Loucy (cell line): ENCODE measurements at regions not wholly inside any gene's neighbourhood (a gene's known extent, or its start where the extent isn't known, plus 50 kb on each side); places are given as distances from the start of the nearest gene placed in this dataset.

ENCODE experiments used
- H2AFZ ChIP-seq: fragments of 200-600 bp; sonication (generic); 2 replicates; pipeline ENCODE4 v1.6.0; 2016; ENCODE audit warnings: antibody characterized with exemption, mild to moderate bottlenecking, low read length, moderate library complexity
- H3F3A ChIP-seq: fragments of 200-600 bp; 2 replicates; pipeline ENCODE4 v1.6.0; 2016; ENCODE audit warnings: antibody characterized with exemption, low read depth, mild to moderate bottlenecking
- H3K27me3 ChIP-seq: fragments of 200-600 bp; sonication (generic); 2 replicates; pipeline ENCODE4 v1.6.1; 2014; ENCODE audit warnings: low read length, mild to moderate bottlenecking; ENCODE audit not compliant: insufficient read depth, poor library complexity, severe bottlenecking
- H3K36me3 ChIP-seq: fragments of 200-600 bp; sonication (generic); 2 replicates; pipeline ENCODE4 v1.6.1; 2016; ENCODE audit warnings: low read length; ENCODE audit not compliant: insufficient read depth
- H3K4me1 ChIP-seq: fragments of 200-600 bp; sonication (generic); 2 replicates; pipeline ENCODE4 v1.5.1; 2014; ENCODE audit warnings: low read length, mild to moderate bottlenecking; ENCODE audit not compliant: insufficient read depth, poor library complexity, severe bottlenecking
- H3K4me2 ChIP-seq: fragments of 200-600 bp; sonication (generic); 2 replicates; pipeline ENCODE4 v1.6.0; 2014; ENCODE audit warnings: antibody characterized with exemption, low read length, low read depth, mild to moderate bottlenecking; ENCODE audit not compliant: poor library complexity, severe bottlenecking
- H3K4me3 ChIP-seq: fragments of 200-600 bp; sonication (generic); 2 replicates; pipeline ENCODE4 v1.5.1; 2014; ENCODE audit warnings: low read length, mild to moderate bottlenecking, mixed read lengths; ENCODE audit not compliant: poor library complexity, severe bottlenecking
- H3K79me2 ChIP-seq: fragments of 200-600 bp; sonication (generic); 2 replicates; pipeline ENCODE4 v1.6.1; 2014; ENCODE audit warnings: low read length; ENCODE audit not compliant: insufficient read depth
- H3K9ac ChIP-seq: fragments of 200-600 bp; sonication (generic); 2 replicates; pipeline ENCODE4 v1.6.0; 2014; ENCODE audit warnings: mild to moderate bottlenecking, low read depth, low read length, moderate library complexity; ENCODE audit not compliant: poor library complexity, severe bottlenecking
- H3K9me2 ChIP-seq: fragments of 200-600 bp; sonication (generic); replicated peaks from 2 replicates; pipeline ENCODE4 v1.6.1; 2016; ENCODE audit warnings: low read depth, low read length, mixed read lengths
- H3K9me3 ChIP-seq: fragments of 200-600 bp; sonication (generic); 2 replicates; pipeline ENCODE4 v1.6.1; 2014; ENCODE audit warnings: mild to moderate bottlenecking, antibody characterized with exemption, low read length, low read depth; ENCODE audit not compliant: insufficient read depth
- H4K20me1 ChIP-seq: fragments of 200-600 bp; sonication (generic); 2 replicates; pipeline ENCODE4 v1.6.0; 2014; ENCODE audit warnings: antibody characterized with exemption, low read length, mild to moderate bottlenecking; ENCODE audit not compliant: insufficient read depth, poor library complexity, severe bottlenecking
- CTCF ChIP-seq: fragments of 200-600 bp; sonication (generic); conservative IDR thresholded peaks from 2 replicates; pipeline ENCODE4 v1.5.1; 2014; ENCODE audit warnings: mild to moderate bottlenecking, antibody characterized with exemption, low read length
- EZH2phosphoT487 ChIP-seq: fragments of 200-600 bp; IDR thresholded peaks from 2 replicates; pipeline ENCODE4 v1.6.1; 2018; ENCODE audit warnings: antibody characterized with exemption, mild to moderate bottlenecking, moderate library complexity, borderline replicate concordance

- H3K4me1 ChIP-seq: no peaks in the 10 kb centered on the region
- no peaks in the 10 kb centered on the region for H3K36me3 ChIP-seq
- no peak overlapping the region for H3K4me2 ChIP-seq
- H2AFZ ChIP-seq: no peak overlapping the region
- no peaks in the 10 kb centered on the region for H3K79me2 ChIP-seq
- no peaks in the 10 kb centered on the region for H3K9me3 ChIP-seq
- TF ChIP-seq CTCF (no peak), EZH2phosphoT487 (no peak)
- no peak overlapping the region for H3K9ac ChIP-seq
- H3F3A ChIP-seq: no peaks in the 10 kb centered on the region
- H3K27me3 ChIP-seq: no peaks in the 10 kb centered on the region
- H3K9me2 ChIP-seq: no peaks in the 10 kb centered on the region
- no peaks in the 10 kb centered on the region for H4K20me1 ChIP-seq
- H3K4me3 ChIP-seq: no peak overlapping the region
Observed at GRCh38 chr13:97148894-97149293, 73.2 kb upstream of the MBNL2 start.

GRCh38 chr13:97160421-97160820, 61.7 kb upstream of the MBNL2 start:
- no peaks in the 10 kb centered on the region for H3K9me3 ChIP-seq
- no peak overlapping the region for H3K4me3 ChIP-seq
- no peaks in the 10 kb centered on the region for H3K36me3 ChIP-seq
- no peaks in the 10 kb centered on the region for H3K9me2 ChIP-seq
- H3K4me1 ChIP-seq: no peaks in the 10 kb centered on the region
- no peaks in the 10 kb centered on the region for H3K27me3 ChIP-seq
- H3K79me2 ChIP-seq: no peaks in the 10 kb centered on the region
- no peaks in the 10 kb centered on the region for H4K20me1 ChIP-seq
- H3K4me2 ChIP-seq: no peak overlapping the region
- H2AFZ ChIP-seq: no peak overlapping the region
- TF ChIP-seq CTCF: no peak
- TF ChIP-seq EZH2phosphoT487: no peak
- H3K9ac ChIP-seq: no peak overlapping the region
- no peaks in the 10 kb centered on the region for H3F3A ChIP-seq

GRCh38 chr13:97161582-97162231, 60.4 kb upstream of the MBNL2 start:
- H3K9ac ChIP-seq: no peak overlapping the region
- no peaks in the 10 kb centered on the region for H3K9me2 ChIP-seq
- no peaks in the 10 kb centered on the region for H3K4me1 ChIP-seq
- H3K9me3 ChIP-seq: no peaks in the 10 kb centered on the region
- no peaks in the 10 kb centered on the region for H3K27me3 ChIP-seq
- no peaks in the 10 kb centered on the region for H3F3A ChIP-seq
- no peak for TF ChIP-seq CTCF
- TF ChIP-seq EZH2phosphoT487: no peak
- H4K20me1 ChIP-seq: no peaks in the 10 kb centered on the region
- H3K4me2 ChIP-seq: no peak overlapping the region
- H3K4me3 ChIP-seq: no peak overlapping the region
- no peaks in the 10 kb centered on the region for H3K79me2 ChIP-seq
- no peak overlapping the region for H2AFZ ChIP-seq
- H3K36me3 ChIP-seq: no peaks in the 10 kb centered on the region
